ENCODE measurements at regions not wholly inside any gene's neighbourhood (a gene's known extent, or its start where the extent isn't known, plus 50 kb on each side); places are given as distances from the start of the nearest gene placed in this dataset.

DNA sequence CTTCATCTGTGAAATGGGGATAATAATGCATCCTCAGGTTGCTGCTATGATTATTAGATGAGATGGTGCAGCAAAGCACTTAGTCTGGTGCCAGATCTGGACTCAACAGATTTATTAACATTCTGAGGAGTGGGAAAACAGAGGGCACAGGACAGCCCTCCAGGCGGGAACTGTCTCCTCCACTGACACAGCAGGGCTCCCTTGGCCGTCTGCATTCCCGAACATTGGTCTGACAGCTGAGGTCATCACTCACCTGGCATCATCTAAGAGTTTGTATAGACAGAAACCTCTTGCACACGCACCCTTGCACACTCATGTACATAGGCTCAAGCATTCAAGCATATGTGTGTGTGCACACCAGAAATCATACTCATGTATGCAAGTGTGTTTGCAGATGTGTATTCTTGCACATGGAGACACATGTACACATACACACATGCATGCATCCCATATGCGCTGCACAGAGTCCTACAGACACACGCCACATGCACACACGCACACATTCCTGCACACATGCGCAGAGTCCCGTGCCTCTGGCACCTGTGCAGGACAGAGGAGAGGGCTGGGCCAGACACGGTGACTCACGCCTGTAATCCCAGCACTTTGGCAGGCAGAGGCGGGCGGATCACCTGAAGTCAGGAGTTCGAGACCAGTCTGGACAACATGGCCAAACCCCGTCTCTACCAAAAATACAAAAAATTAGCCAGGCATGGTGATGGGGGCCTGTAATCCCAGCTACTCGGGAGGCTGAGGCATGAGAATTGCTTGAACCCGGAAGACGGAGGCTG is 173.3 kb upstream of the GLI2 start:
- no peaks in the 10 kb centered on the region for H3K36me3 ChIP-seq
- H3K36me3 Mint-ChIP-seq, result no peaks in the 10 kb centered on the region
- no peaks in the 10 kb centered on the region for H3K79me2 ChIP-seq (ENCODE audit: low read depth)
- peaks cover 39% of the 10 kb centered on the region for H3K4me1 Mint-ChIP-seq
- no peak overlapping the region for H3K4me3 ChIP-seq
- peaks cover 22% of the 10 kb centered on the region for H3K27me3 Mint-ChIP-seq (ENCODE audit: insufficient read depth, low read depth)
- no peaks in the 10 kb centered on the region for H3K9me3 ChIP-seq (ENCODE audit: low read depth)
- no peaks in the 10 kb centered on the region for H3K9me3 Mint-ChIP-seq
- TF ChIP-seq, protein P1, sequence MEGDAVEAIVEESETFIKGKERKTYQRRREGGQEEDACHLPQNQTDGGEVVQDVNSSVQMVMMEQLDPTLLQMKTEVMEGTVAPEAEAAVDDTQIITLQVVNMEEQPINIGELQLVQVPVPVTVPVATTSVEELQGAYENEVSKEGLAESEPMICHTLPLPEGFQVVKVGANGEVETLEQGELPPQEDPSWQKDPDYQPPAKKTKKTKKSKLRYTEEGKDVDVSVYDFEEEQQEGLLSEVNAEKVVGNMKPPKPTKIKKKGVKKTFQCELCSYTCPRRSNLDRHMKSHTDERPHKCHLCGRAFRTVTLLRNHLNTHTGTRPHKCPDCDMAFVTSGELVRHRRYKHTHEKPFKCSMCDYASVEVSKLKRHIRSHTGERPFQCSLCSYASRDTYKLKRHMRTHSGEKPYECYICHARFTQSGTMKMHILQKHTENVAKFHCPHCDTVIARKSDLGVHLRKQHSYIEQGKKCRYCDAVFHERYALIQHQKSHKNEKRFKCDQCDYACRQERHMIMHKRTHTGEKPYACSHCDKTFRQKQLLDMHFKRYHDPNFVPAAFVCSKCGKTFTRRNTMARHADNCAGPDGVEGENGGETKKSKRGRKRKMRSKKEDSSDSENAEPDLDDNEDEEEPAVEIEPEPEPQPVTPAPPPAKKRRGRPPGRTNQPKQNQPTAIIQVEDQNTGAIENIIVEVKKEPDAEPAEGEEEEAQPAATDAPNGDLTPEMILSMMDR (IDR thresholded peaks at IDR 0.05), result no peak
- TF ChIP-seq EZH2phosphoT487 (IDR thresholded peaks at IDR 0.05) (no peak), EZH2 (IDR thresholded peaks at IDR 0.05) (no peak)
- H3F3A ChIP-seq (ENCODE audit: low read depth), result no peaks in the 10 kb centered on the region
- H3K4me3 Mint-ChIP-seq, result no peak overlapping the region
- peaks cover 14% of the 10 kb centered on the region for H3K27me3 ChIP-seq
- H2AFZ ChIP-seq (replicated peaks), result no peak overlapping the region
- H3K4me2 ChIP-seq, result no peak overlapping the region
- H4K20me1 ChIP-seq (ENCODE audit: low read depth), result peaks cover 10% of the 10 kb centered on the region
- H3K4me1 ChIP-seq, result peaks cover 17% of the 10 kb centered on the region
- H3K9ac ChIP-seq, result no peak overlapping the region
- no peak for DNase-seq (ENCODE audit: low spot score)
- H3K27ac ChIP-seq, result no peak overlapping the region
- peak overlapping the region; percentile 53 for H3K27ac Mint-ChIP-seq

DNA sequence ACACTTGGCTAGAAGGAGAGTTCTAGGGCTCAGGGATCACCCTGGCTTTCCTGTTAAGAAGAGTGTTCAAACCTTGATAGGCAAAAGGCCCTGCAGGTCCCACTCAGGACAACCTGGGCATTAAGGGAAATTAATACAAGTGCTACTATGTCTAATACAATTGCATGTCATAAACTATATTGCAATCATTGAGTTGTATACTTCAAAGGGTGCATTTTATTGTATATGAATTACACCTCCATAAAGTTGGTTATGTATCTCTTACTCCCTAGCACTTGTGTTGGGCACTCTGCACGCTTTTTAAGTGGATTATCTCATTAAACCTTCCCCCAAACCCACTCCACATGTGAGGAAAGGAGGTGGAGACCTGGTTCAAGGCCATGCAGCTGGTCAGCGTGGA is 172.1 kb upstream of the GLI2 start:
- H3F3A ChIP-seq (ENCODE audit: low read depth), result no peaks in the 10 kb centered on the region
- H3K36me3 ChIP-seq, result no peaks in the 10 kb centered on the region
- Mint-ChIP-seq H3K4me3 (no peak overlapping the region), H3K36me3 (no peaks in the 10 kb centered on the region), H3K4me1 (peaks cover 50% of the 10 kb centered on the region), H3K27me3 (ENCODE audit: insufficient read depth, low read depth) (peaks cover 22% of the 10 kb centered on the region), H3K9me3 (no peaks in the 10 kb centered on the region), H3K27ac (peak overlapping the region; percentile 81)
- H3K27me3 ChIP-seq, result peaks cover 13% of the 10 kb centered on the region
- no peak overlapping the region for H3K9ac ChIP-seq
- no peak overlapping the region for H3K4me3 ChIP-seq
- H3K4me2 ChIP-seq, result no peak overlapping the region
- peaks cover 10% of the 10 kb centered on the region for H4K20me1 ChIP-seq (ENCODE audit: low read depth)
- TF ChIP-seq EZH2 (IDR thresholded peaks at IDR 0.05), result no peak
- no peak for TF ChIP-seq EZH2phosphoT487 (IDR thresholded peaks at IDR 0.05)
- TF ChIP-seq, protein P1 (IDR thresholded peaks at IDR 0.05), result no peak
- H3K4me1 ChIP-seq, result peaks cover 17% of the 10 kb centered on the region
- H2AFZ ChIP-seq (replicated peaks), result no peak overlapping the region
- H3K9me3 ChIP-seq (ENCODE audit: low read depth), result no peaks in the 10 kb centered on the region
- no peaks in the 10 kb centered on the region for H3K79me2 ChIP-seq (ENCODE audit: low read depth)
- DNase-seq (ENCODE audit: low spot score), result no peak
- H3K27ac ChIP-seq, result no peak overlapping the region

DNA sequence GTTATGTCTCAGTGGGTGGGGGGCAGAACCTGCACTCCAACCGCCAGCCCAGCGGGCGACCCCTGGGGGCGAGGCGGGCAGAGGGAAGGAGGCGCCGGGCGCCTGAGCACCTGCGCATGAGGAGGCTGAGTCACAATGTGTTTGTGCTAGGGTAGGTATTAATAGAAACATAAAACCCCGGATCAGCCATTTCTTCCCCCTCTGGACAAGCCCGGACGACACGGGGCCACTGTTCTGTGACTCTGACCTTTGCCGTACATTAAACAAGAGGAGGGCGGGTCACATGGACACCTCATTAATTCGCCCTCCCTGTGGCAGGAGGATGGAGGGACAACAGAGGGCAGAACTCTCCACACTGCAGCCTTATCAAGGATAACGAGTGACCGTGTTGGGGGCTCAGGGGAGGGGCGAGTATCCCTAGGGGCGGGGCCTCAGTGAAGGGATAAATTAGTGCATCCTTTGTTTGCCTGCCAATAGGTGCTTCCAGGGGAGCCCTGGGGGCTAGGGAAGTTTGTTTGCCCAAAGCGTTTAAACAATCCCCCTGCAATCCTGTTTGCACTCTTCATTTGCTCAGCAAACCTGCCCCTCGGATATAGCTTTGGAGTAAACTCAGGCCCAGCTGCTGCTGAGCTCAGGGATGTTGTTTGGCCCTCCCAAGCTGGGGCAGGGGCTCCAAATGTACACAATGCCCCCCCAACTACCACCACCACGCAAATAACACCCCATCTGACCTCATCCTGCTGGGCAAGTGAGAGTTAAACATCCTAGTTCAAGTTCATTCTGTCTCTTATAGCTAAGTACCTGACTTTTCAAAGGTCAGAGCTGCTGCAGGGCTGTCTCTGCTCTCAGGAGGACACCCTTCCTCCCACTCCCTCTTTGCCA is 171.2 kb upstream of the GLI2 start:
- Mint-ChIP-seq H3K27me3 (ENCODE audit: insufficient read depth, low read depth) (peaks cover 20% of the 10 kb centered on the region), H3K4me3 (peak overlapping the region; percentile 24), H3K27ac (peak overlapping the region; percentile 4), H3K36me3 (no peaks in the 10 kb centered on the region), H3K9me3 (no peaks in the 10 kb centered on the region), H3K4me1 (peaks cover 56% of the 10 kb centered on the region)
- H3K4me2 ChIP-seq, result peak overlapping the region; percentile 71
- no peak for TF ChIP-seq EZH2phosphoT487 (IDR thresholded peaks at IDR 0.05)
- TF ChIP-seq, protein P1 (IDR thresholded peaks at IDR 0.05), result peak; percentile 7
- H3K27ac ChIP-seq, result no peak overlapping the region
- H3K27me3 ChIP-seq, result peaks cover 13% of the 10 kb centered on the region
- H3K9ac ChIP-seq, result no peak overlapping the region
- H3K4me1 ChIP-seq, result peaks cover 17% of the 10 kb centered on the region
- no peaks in the 10 kb centered on the region for H3F3A ChIP-seq (ENCODE audit: low read depth)
- peak; percentile 73 for DNase-seq (ENCODE audit: low spot score)
- no peaks in the 10 kb centered on the region for H3K36me3 ChIP-seq
- H3K4me3 ChIP-seq, result no peak overlapping the region
- H2AFZ ChIP-seq (replicated peaks), result no peak overlapping the region
- no peaks in the 10 kb centered on the region for H3K9me3 ChIP-seq (ENCODE audit: low read depth)
- H4K20me1 ChIP-seq (ENCODE audit: low read depth), result peaks cover 10% of the 10 kb centered on the region
- H3K79me2 ChIP-seq (ENCODE audit: low read depth), result no peaks in the 10 kb centered on the region
